ENCODE measurements at regions not wholly inside any gene's neighbourhood (a gene's known extent, or its start where the extent isn't known, plus 50 kb on each side); places are given as distances from the start of the nearest gene placed in this dataset.

DNA sequence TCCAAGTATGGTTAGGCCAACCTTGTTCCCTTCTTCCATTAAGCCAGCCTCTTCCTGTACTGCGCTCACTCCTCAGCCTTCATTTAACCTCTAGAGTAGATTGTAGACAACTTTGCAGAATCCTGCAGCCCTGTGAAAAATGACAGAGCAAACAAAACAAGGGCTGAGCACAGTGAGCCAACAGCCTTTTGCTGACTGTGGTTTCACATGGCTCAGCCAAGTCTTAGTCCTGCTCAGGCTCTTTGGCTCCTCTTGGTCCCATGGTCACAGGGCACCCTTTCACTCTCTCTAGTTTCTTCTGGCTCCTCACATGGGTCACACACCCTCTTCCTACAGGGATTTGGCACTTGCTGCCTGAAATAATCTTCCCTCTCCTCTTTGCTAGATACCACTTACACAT lies 900.3 kb downstream of the CCSER2 start:
- Histone ChIP-seq H4K12ac (ENCODE audit: low read depth, low read length) (no peak overlapping the region), H3K4me1 (ENCODE audit: control insufficient read depth in 1 of 2, insufficient read depth in 2 of 2, low read length in 2 of 2) (no peaks in the 10 kb centered on the region), H2AK5ac (ENCODE audit: low read length) (no peak overlapping the region), H3K27ac (ENCODE audit: low read depth, low read length) (no peak overlapping the region), H3K4ac (ENCODE audit: low read depth, low read length) (no peak overlapping the region), H3K14ac (ENCODE audit: low read length) (no peak overlapping the region), H3K9me3 (ENCODE audit: insufficient read depth, low read depth, low read length) (no peaks in the 10 kb centered on the region), H3K23ac (ENCODE audit: low read length) (no peak overlapping the region), H3K18ac (ENCODE audit: low read length) (no peak overlapping the region), H2AFZ (ENCODE audit: insufficient read depth, low read length, poor library complexity) (no peak overlapping the region), H4K8ac (ENCODE audit: low read depth, low read length) (no peak overlapping the region), H3K27me3 (ENCODE audit: insufficient read depth, low read length) (no peaks in the 10 kb centered on the region), H2BK120ac (ENCODE audit: insufficient read depth, low read length, poor library complexity) (no peak overlapping the region), H3K9ac (ENCODE audit: low read length) (no peak overlapping the region), H3K79me1 (ENCODE audit: low read length) (no peaks in the 10 kb centered on the region), H4K91ac (ENCODE audit: low read depth, low read length) (no peak overlapping the region), H3K36me3 (ENCODE audit: control insufficient read depth in 1 of 2, insufficient read depth in 2 of 2, low read length in 2 of 2) (no peaks in the 10 kb centered on the region), H2BK12ac (ENCODE audit: low read length) (no peak overlapping the region), H3K4me2 (ENCODE audit: low read length) (no peak overlapping the region), H2BK5ac (ENCODE audit: low read depth, low read length, poor library complexity) (no peak overlapping the region), H3K4me3 (ENCODE audit: low read depth, low read length) (no peak overlapping the region), H3K79me2 (ENCODE audit: control insufficient read depth, insufficient read depth, low read length, poor library complexity) (no peaks in the 10 kb centered on the region)
- DNase-seq, result no peak
- WGBS (ENCODE audit: extremely low coverage, insufficient coverage, insufficient read length), result no CpG with 5 or more reads among the region's 1 CpG

DNA sequence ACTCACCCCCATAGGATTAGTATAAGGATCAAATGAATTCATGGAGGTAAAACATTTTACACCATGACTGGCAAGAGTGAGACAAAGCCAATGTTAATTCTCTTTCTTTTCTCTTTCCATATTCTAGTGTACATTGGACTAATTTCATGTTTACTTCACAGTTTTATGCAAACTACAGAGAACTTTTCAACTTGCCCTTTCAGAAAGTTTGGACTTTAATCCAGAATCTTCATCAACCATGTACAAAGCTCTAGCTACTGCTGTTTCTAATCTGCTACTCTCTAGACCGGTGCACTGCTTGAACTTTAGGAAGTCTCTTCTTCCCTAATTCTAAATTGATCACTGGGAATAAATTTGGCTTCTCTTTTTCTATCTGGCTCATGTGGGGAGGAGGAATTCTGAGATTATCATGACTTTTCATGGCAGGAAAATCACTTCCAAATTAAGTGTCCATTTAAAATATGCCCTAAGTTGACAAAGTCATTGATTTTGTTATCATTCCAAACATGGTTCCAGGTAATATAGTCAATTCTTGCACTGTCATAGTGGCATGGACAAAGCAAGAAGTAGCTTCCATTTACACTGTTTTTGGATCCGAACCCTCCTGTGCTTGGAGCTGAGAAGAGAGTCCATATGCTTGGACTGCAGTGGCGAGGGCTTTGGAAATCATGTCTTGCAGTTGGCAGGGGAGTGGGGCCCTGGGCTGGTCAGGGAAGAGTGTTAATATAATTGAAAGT lies 903.3 kb downstream of the CCSER2 start:
- Histone ChIP-seq H3K4me1 (ENCODE audit: control insufficient read depth in 1 of 2, insufficient read depth in 2 of 2, low read length in 2 of 2) (no peaks in the 10 kb centered on the region), H3K4ac (ENCODE audit: low read depth, low read length) (no peak overlapping the region), H3K79me2 (ENCODE audit: control insufficient read depth, insufficient read depth, low read length, poor library complexity) (no peaks in the 10 kb centered on the region), H4K8ac (ENCODE audit: low read depth, low read length) (no peak overlapping the region), H3K4me3 (ENCODE audit: low read depth, low read length) (no peak overlapping the region), H3K27ac (ENCODE audit: low read depth, low read length) (no peak overlapping the region), H3K18ac (ENCODE audit: low read length) (no peak overlapping the region), H4K91ac (ENCODE audit: low read depth, low read length) (no peak overlapping the region), H2AK5ac (ENCODE audit: low read length) (no peak overlapping the region), H3K9me3 (ENCODE audit: insufficient read depth, low read depth, low read length) (no peaks in the 10 kb centered on the region), H4K12ac (ENCODE audit: low read depth, low read length) (no peak overlapping the region), H2BK12ac (ENCODE audit: low read length) (no peak overlapping the region), H3K36me3 (ENCODE audit: control insufficient read depth in 1 of 2, insufficient read depth in 2 of 2, low read length in 2 of 2) (no peaks in the 10 kb centered on the region), H2BK5ac (ENCODE audit: low read depth, low read length, poor library complexity) (no peak overlapping the region), H2BK120ac (ENCODE audit: insufficient read depth, low read length, poor library complexity) (no peak overlapping the region), H3K79me1 (ENCODE audit: low read length) (no peaks in the 10 kb centered on the region), H3K9ac (ENCODE audit: low read length) (no peak overlapping the region), H3K27me3 (ENCODE audit: insufficient read depth, low read length) (no peaks in the 10 kb centered on the region), H3K14ac (ENCODE audit: low read length) (no peak overlapping the region), H2AFZ (ENCODE audit: insufficient read depth, low read length, poor library complexity) (no peak overlapping the region), H3K23ac (ENCODE audit: low read length) (no peak overlapping the region), H3K4me2 (ENCODE audit: low read length) (no peak overlapping the region)
- no peak for DNase-seq
- WGBS (ENCODE audit: extremely low coverage, insufficient coverage, insufficient read length), result no CpG with 5 or more reads among the region's 3 CpGs

DNA sequence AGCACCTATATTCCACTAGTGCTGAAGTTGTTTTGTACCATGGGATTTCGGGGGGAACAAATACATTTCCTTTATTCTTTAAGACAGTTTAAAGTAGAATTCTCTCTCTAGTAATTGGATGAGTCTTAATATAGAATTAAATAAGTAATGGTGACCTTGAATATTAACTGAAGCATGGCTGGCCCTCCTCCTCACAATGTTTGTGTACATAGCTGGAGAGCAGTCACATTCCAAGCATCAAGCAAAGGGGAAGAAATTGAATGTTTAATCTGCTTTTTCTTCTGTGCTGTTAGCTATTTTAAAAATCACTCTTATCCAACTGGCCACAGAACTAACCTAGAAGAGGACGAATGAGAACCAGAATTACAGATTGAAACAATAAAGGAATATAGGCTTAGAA lies 906.9 kb downstream of the CCSER2 start:
- H3K18ac ChIP-seq (ENCODE audit: low read length), result no peak overlapping the region
- no peaks in the 10 kb centered on the region for H3K36me3 ChIP-seq (ENCODE audit: control insufficient read depth in 1 of 2, insufficient read depth in 2 of 2, low read length in 2 of 2)
- DNase-seq, result no peak
- H2BK12ac ChIP-seq (ENCODE audit: low read length), result no peak overlapping the region
- H4K12ac ChIP-seq (ENCODE audit: low read depth, low read length), result no peak overlapping the region
- WGBS (ENCODE audit: extremely low coverage, insufficient coverage, insufficient read length), result no CpG with 5 or more reads among the region's 2 CpGs
- no peak overlapping the region for H3K4ac ChIP-seq (ENCODE audit: low read depth, low read length)
- H3K27me3 ChIP-seq (ENCODE audit: insufficient read depth, low read length), result no peaks in the 10 kb centered on the region
- no peaks in the 10 kb centered on the region for H3K4me1 ChIP-seq (ENCODE audit: control insufficient read depth in 1 of 2, insufficient read depth in 2 of 2, low read length in 2 of 2)
- no peak overlapping the region for H2BK120ac ChIP-seq (ENCODE audit: insufficient read depth, low read length, poor library complexity)
- no peak overlapping the region for H4K8ac ChIP-seq (ENCODE audit: low read depth, low read length)
- no peaks in the 10 kb centered on the region for H3K79me1 ChIP-seq (ENCODE audit: low read length)
- H3K23ac ChIP-seq (ENCODE audit: low read length), result no peak overlapping the region
- no peaks in the 10 kb centered on the region for H3K79me2 ChIP-seq (ENCODE audit: control insufficient read depth, insufficient read depth, low read length, poor library complexity)
- no peak overlapping the region for H3K9ac ChIP-seq (ENCODE audit: low read length)
- no peaks in the 10 kb centered on the region for H3K9me3 ChIP-seq (ENCODE audit: insufficient read depth, low read depth, low read length)
- no peak overlapping the region for H3K27ac ChIP-seq (ENCODE audit: low read depth, low read length)
- H4K91ac ChIP-seq (ENCODE audit: low read depth, low read length), result no peak overlapping the region
- no peak overlapping the region for H3K14ac ChIP-seq (ENCODE audit: low read length)
- H2BK5ac ChIP-seq (ENCODE audit: low read depth, low read length, poor library complexity), result no peak overlapping the region
- no peak overlapping the region for H3K4me2 ChIP-seq (ENCODE audit: low read length)
- no peak overlapping the region for H2AK5ac ChIP-seq (ENCODE audit: low read length)
- no peak overlapping the region for H3K4me3 ChIP-seq (ENCODE audit: low read depth, low read length)
- H2AFZ ChIP-seq (ENCODE audit: insufficient read depth, low read length, poor library complexity), result no peak overlapping the region

DNA sequence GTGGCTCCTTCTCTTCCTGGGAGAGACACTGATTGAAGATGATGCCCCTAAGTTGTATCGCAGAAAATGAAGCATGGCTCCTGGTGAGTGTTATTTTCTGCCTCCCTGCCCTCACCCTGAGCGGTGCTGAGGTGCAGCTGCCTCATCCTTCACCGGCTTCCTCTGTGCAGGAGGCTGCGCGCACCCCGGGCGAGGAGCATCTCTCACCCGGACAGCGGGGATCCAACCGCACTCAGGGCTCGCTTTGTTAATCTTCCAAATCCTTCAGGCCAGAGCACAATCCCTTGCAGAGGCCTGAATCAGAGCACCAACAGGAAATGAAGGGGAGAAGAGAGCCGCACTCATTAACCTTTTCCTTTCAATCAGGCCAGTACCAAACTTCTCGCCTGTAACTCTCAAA lies 910.3 kb downstream of the CCSER2 start:
- no peak for DNase-seq
- no CpG with 5 or more reads among the region's 13 CpGs for WGBS (ENCODE audit: extremely low coverage, insufficient coverage, insufficient read length)
- no peak overlapping the region for H3K27ac ChIP-seq (ENCODE audit: low read depth, low read length)

More for the DNA sequence above, 910.3 kb downstream of the CCSER2 start:
- Histone ChIP-seq H4K12ac (ENCODE audit: low read depth, low read length) (no peak overlapping the region), H2BK120ac (ENCODE audit: insufficient read depth, low read length, poor library complexity) (no peak overlapping the region), H3K4me1 (ENCODE audit: control insufficient read depth in 1 of 2, insufficient read depth in 2 of 2, low read length in 2 of 2) (no peaks in the 10 kb centered on the region), H3K79me1 (ENCODE audit: low read length) (no peaks in the 10 kb centered on the region), H2AK5ac (ENCODE audit: low read length) (no peak overlapping the region), H3K4ac (ENCODE audit: low read depth, low read length) (no peak overlapping the region), H2BK12ac (ENCODE audit: low read length) (no peak overlapping the region), H4K91ac (ENCODE audit: low read depth, low read length) (no peak overlapping the region), H3K14ac (ENCODE audit: low read length) (no peak overlapping the region), H3K4me3 (ENCODE audit: low read depth, low read length) (no peak overlapping the region), H2AFZ (ENCODE audit: insufficient read depth, low read length, poor library complexity) (no peak overlapping the region), H3K9me3 (ENCODE audit: insufficient read depth, low read depth, low read length) (no peaks in the 10 kb centered on the region), H3K9ac (ENCODE audit: low read length) (no peak overlapping the region), H2BK5ac (ENCODE audit: low read depth, low read length, poor library complexity) (no peak overlapping the region), H3K18ac (ENCODE audit: low read length) (no peak overlapping the region), H4K8ac (ENCODE audit: low read depth, low read length) (no peak overlapping the region), H3K4me2 (ENCODE audit: low read length) (no peak overlapping the region), H3K36me3 (ENCODE audit: control insufficient read depth in 1 of 2, insufficient read depth in 2 of 2, low read length in 2 of 2) (no peaks in the 10 kb centered on the region), H3K27me3 (ENCODE audit: insufficient read depth, low read length) (no peaks in the 10 kb centered on the region), H3K79me2 (ENCODE audit: control insufficient read depth, insufficient read depth, low read length, poor library complexity) (no peaks in the 10 kb centered on the region), H3K23ac (ENCODE audit: low read length) (no peak overlapping the region)
